Panc1 (cell line): ENCODE measurements at regions not wholly inside any gene's neighbourhood (a gene's known extent, or its start where the extent isn't known, plus 50 kb on each side); places are given as distances from the start of the nearest gene placed in this dataset.

Experiments used
- ATAC-seq: fragments of 200-7000 bp; cut with Tn5 transposase; 2 replicates; pipeline ENCODE4 v1.9.1; 2020; ENCODE audit warnings: mild to moderate bottlenecking, moderate library complexity
- BruUV-seq: library from RNA; stranded (reverse); fragments of 400-500 nt; replicated peaks from 2 replicates; lab custom pipeline; 2021; lab: Mats Ljungman, UMichigan
- CTCF ChIA-PET: fragments of 300-600 bp; sonication (Branson Sonifier 250); formaldehyde crosslinking; loops from one replicate; lab custom pipeline; 2022; ENCODE audit warnings: antibody characterized with exemption; lab: Charles Lee
- POLR2A ChIA-PET: fragments of 300-600 bp; sonication (Branson Sonifier 250); formaldehyde crosslinking; loops from one replicate; lab custom pipeline; 2022; ENCODE audit warnings: antibody characterized with exemption; lab: Charles Lee
- DNase-seq: peaks from one replicate; pipeline ENCODE4 v3.0.0-alpha.2; 2010; ENCODE audit warnings: low read depth, low spot score
- H3K27ac ChIP-seq: 2 replicates; pipeline ENCODE4 v1.5.1; 2011; ENCODE audit warnings: mild to moderate bottlenecking, low read length, inconsistent platforms
- H3K27me3 ChIP-seq: fragments of 200-500 bp; sonication (Bioruptor generic); 2 replicates; pipeline ENCODE4 v1.6.0; 2014; ENCODE audit warnings: low read length, inconsistent platforms; ENCODE audit not compliant: control insufficient read depth, insufficient read depth
- H3K36me3 ChIP-seq: fragments of 200-500 bp; sonication (Bioruptor generic); 2 replicates; pipeline ENCODE4 v1.5.1; 2014; ENCODE audit warnings: inconsistent platforms, mild to moderate bottlenecking, low read length, moderate library complexity; ENCODE audit not compliant: control insufficient read depth, insufficient read depth
- H3K4me1 ChIP-seq: 2 replicates; pipeline ENCODE4 v1.5.1; 2011; ENCODE audit warnings: inconsistent platforms, mild to moderate bottlenecking, low read length, moderate library complexity; ENCODE audit not compliant: control insufficient read depth, insufficient read depth
- H3K4me3 ChIP-seq, 2 experiments: 2 replicates each; pipeline ENCODE4 v1.5.1; 2011 to 2012; ENCODE audit warnings: low read depth in 2 of 2, low read length in 2 of 2, mild to moderate bottlenecking in 2 of 2, inconsistent platforms in 1 of 2, moderate library complexity in 1 of 2
- H3K9me3 ChIP-seq: fragments of 200-500 bp; sonication (Bioruptor generic); 2 replicates; pipeline ENCODE4 v1.5.1; 2014; ENCODE audit warnings: low read depth, mild to moderate bottlenecking, inconsistent platforms, low read length, moderate library complexity; ENCODE audit not compliant: control insufficient read depth, insufficient read depth
- POLR2AphosphoS5 ChIP-seq: IDR thresholded peaks from 2 replicates; pipeline ENCODE4 v1.6.1; 2012; ENCODE audit warnings: mild to moderate bottlenecking, low read depth, low read length, moderate library complexity
- SIN3A ChIP-seq: IDR thresholded peaks from 2 replicates; pipeline ENCODE4 v1.6.1; 2012; ENCODE audit warnings: low read depth, mild to moderate bottlenecking, low read length, moderate library complexity, borderline replicate concordance; ENCODE audit not compliant: insufficient read depth
- TCF7L2 ChIP-seq: IDR thresholded peaks from 2 replicates; pipeline ENCODE4 v1.6.1; 2011; ENCODE audit warnings: mild to moderate bottlenecking, low read depth, low read length, inconsistent platforms
- in situ Hi-C: cut with HindIII; loops from 2 replicates; pipeline ENCODE4 v1.10.0; 2016; ENCODE audit warnings: low sequenced_read_pairs, low pct_unique_long_range_greater_than_20kb
- intact Hi-C: fragments of 100-400 bp; cut with micrococcal nuclease; formaldehyde crosslinking; loops from one replicate; pipeline ENCODE4 v1.10.0; 2022; ENCODE audit not compliant: unreplicated experiment
- TF ChIP-seq, protein P1 (sequence below): fragments of 450-650 bp; IDR thresholded peaks from 2 replicates; pipeline ENCODE4 v1.5.1; 2017; ENCODE audit warnings: mild to moderate bottlenecking
- TF ChIP-seq, protein P2 (sequence below), 2 experiments: IDR thresholded peaks; 2 replicates each; pipeline ENCODE4 v1.6.1; 2011 to 2012; ENCODE audit warnings: low read depth in 2 of 2, control low read depth in 1 of 2, low read length in 1 of 2, mild to moderate bottlenecking in 1 of 2, moderate library complexity in 1 of 2; ENCODE audit not compliant: insufficient read depth in 1 of 2

DNA sequence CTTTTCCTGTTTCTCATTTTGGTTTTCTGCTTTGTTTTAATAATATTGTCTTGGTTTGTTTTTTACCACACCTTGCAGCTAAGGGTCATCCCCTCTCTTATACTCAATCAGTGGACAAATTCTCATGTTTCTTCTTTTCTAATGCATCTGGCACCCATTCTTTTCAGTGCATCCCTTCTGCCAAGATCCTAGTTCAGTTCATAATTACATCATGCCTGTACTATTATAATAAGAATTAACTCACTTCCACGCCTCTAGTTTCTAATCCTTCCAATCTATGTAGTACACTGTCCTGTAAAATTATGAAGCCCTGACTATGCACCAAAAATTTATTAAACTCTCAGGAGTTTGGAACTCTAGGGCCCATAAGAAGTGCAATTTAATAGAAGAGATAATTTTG is 126.1 kb downstream of the FAT4 start:
- in situ Hi-C loops, result no loop called here
- H3K4me3 ChIP-seq, result no peak overlapping the region
- ATAC-seq (no peak), DNase-seq (no peak)
- no peaks in the 10 kb centered on the region; the same call in 1 of the 2 replicates for H3K36me3 ChIP-seq
- TF ChIP-seq POLR2AphosphoS5 (no peak), SIN3A (no peak), TCF7L2 (no peak)
- TF ChIP-seq, protein P1, sequence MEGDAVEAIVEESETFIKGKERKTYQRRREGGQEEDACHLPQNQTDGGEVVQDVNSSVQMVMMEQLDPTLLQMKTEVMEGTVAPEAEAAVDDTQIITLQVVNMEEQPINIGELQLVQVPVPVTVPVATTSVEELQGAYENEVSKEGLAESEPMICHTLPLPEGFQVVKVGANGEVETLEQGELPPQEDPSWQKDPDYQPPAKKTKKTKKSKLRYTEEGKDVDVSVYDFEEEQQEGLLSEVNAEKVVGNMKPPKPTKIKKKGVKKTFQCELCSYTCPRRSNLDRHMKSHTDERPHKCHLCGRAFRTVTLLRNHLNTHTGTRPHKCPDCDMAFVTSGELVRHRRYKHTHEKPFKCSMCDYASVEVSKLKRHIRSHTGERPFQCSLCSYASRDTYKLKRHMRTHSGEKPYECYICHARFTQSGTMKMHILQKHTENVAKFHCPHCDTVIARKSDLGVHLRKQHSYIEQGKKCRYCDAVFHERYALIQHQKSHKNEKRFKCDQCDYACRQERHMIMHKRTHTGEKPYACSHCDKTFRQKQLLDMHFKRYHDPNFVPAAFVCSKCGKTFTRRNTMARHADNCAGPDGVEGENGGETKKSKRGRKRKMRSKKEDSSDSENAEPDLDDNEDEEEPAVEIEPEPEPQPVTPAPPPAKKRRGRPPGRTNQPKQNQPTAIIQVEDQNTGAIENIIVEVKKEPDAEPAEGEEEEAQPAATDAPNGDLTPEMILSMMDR, result no peak
- TF ChIP-seq, protein P2, sequence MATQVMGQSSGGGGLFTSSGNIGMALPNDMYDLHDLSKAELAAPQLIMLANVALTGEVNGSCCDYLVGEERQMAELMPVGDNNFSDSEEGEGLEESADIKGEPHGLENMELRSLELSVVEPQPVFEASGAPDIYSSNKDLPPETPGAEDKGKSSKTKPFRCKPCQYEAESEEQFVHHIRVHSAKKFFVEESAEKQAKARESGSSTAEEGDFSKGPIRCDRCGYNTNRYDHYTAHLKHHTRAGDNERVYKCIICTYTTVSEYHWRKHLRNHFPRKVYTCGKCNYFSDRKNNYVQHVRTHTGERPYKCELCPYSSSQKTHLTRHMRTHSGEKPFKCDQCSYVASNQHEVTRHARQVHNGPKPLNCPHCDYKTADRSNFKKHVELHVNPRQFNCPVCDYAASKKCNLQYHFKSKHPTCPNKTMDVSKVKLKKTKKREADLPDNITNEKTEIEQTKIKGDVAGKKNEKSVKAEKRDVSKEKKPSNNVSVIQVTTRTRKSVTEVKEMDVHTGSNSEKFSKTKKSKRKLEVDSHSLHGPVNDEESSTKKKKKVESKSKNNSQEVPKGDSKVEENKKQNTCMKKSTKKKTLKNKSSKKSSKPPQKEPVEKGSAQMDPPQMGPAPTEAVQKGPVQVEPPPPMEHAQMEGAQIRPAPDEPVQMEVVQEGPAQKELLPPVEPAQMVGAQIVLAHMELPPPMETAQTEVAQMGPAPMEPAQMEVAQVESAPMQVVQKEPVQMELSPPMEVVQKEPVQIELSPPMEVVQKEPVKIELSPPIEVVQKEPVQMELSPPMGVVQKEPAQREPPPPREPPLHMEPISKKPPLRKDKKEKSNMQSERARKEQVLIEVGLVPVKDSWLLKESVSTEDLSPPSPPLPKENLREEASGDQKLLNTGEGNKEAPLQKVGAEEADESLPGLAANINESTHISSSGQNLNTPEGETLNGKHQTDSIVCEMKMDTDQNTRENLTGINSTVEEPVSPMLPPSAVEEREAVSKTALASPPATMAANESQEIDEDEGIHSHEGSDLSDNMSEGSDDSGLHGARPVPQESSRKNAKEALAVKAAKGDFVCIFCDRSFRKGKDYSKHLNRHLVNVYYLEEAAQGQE (IDR thresholded peaks at IDR 0.05; ENCODE audit: insufficient read depth in 1 of 2, low read depth in 2 of 2, low read length in 1 of 2), result no peak
- H3K27ac ChIP-seq, result no peak overlapping the region
- no peaks in the 10 kb centered on the region for H3K27me3 ChIP-seq
- no peaks in the 10 kb centered on the region for H3K4me1 ChIP-seq
- H3K9me3 ChIP-seq, result no peaks in the 10 kb centered on the region
- CTCF ChIA-PET, result no interaction called here
- BruUV-seq, result no TSS peak
- POLR2A ChIA-PET, result no interaction called here
- intact Hi-C loops, result no loop called here

DNA sequence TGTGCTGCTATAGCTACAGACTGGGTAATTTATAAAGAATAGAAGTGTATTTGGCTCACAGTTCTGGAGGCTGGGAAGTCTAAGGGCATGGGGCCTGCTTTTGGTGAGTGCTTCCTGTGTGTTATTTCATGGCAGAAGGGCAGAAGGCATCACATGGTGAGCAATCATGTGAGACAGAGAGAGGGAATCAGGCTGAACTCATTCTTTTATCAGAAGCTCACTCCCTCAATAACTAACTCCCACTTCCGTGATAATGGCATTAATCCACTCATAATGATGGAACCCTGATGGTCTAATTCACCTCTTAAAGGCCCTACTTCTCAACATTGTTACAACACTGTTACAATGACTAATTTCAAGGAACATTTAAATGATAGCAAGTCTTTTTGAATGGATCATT is 129.4 kb downstream of the FAT4 start:
- TF ChIP-seq, protein P2 (IDR thresholded peaks at IDR 0.05; ENCODE audit: insufficient read depth in 1 of 2, low read depth in 2 of 2, low read length in 1 of 2), result no peak
- no peak for TF ChIP-seq SIN3A
- DNase-seq (no peak), ATAC-seq (no peak)
- BruUV-seq, result no TSS peak
- Histone ChIP-seq H3K9me3 (no peaks in the 10 kb centered on the region), H3K4me3 (no peak overlapping the region), H3K36me3 (no peaks in the 10 kb centered on the region), H3K4me1 (no peaks in the 10 kb centered on the region), H3K27me3 (no peaks in the 10 kb centered on the region), H3K27ac (no peak overlapping the region)
- ChIA-PET POLR2A (no interaction called here), CTCF (no interaction called here)
- in situ Hi-C loops (no loop called here), intact Hi-C loops (no loop called here)
